Tibial nerve (tissue), 4 donors: ENCODE measurements at regions not wholly inside any gene's neighbourhood (a gene's known extent, or its start where the extent isn't known, plus 50 kb on each side); places are given as distances from the start of the nearest gene placed in this dataset.

Experiments
- EP300 ChIP-seq, 2 donors: sonication (generic); formaldehyde crosslinking; IDR thresholded peaks; one replicate each; pipeline ENCODE4 v1.6.1; 2017; ENCODE audit warnings: antibody characterized with exemption in 2 of 2, mild to moderate bottlenecking in 1 of 2
- TF ChIP-seq, protein P1 (sequence below), 5 experiments: fragments of 200-600 bp in 3 of 5; fragments of 450-650 bp in 2 of 5; sonication (generic) in 3 of 5; IDR thresholded peaks; one replicate each; pipeline ENCODE4 v1.5.1; 2016 to 2019; ENCODE audit warnings: antibody characterized with exemption in 5 of 5, mild to moderate bottlenecking in 3 of 5, moderate library complexity in 2 of 5

DNA sequence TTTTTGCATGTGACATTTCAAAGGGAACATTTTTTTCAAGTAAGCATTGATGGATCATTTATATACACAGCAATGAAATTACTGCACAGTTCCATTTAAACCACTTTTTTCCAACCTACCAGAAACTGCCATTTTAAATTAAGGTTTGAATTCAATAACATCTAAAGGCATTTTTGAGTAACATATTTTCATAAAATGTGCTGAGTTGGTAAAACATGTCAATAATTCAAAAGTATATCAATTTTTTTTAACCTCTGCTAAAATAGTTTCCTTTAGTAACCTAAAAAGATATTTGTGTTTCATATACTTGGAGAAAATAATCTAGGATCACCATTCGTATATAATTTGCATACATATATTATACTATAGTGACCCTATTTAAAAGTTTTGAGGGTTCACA is 355.1 kb upstream of the KCNMB2 start:
- TF ChIP-seq EP300 (IDR thresholded peaks at IDR 0.05): no peak
- TF ChIP-seq, protein P1, sequence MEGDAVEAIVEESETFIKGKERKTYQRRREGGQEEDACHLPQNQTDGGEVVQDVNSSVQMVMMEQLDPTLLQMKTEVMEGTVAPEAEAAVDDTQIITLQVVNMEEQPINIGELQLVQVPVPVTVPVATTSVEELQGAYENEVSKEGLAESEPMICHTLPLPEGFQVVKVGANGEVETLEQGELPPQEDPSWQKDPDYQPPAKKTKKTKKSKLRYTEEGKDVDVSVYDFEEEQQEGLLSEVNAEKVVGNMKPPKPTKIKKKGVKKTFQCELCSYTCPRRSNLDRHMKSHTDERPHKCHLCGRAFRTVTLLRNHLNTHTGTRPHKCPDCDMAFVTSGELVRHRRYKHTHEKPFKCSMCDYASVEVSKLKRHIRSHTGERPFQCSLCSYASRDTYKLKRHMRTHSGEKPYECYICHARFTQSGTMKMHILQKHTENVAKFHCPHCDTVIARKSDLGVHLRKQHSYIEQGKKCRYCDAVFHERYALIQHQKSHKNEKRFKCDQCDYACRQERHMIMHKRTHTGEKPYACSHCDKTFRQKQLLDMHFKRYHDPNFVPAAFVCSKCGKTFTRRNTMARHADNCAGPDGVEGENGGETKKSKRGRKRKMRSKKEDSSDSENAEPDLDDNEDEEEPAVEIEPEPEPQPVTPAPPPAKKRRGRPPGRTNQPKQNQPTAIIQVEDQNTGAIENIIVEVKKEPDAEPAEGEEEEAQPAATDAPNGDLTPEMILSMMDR (IDR thresholded peaks at IDR 0.05): no peak
